ENCODE measurements at regions not wholly inside any gene's neighbourhood (a gene's known extent, or its start where the extent isn't known, plus 50 kb on each side); places are given as distances from the start of the nearest gene placed in this dataset.

- TF ChIP-seq CTCF (conservative IDR thresholded peaks at IDR 0.05; ENCODE audit: low read depth, low read length): no peak
- no peak for TF ChIP-seq EZH2 (IDR thresholded peaks at IDR 0.05; ENCODE audit: borderline replicate concordance, low read depth, low read length, poor library complexity, severe bottlenecking)
Measured at GRCh38 chr7:15905251-15906040, 219.0 kb upstream of the MEOX2 start.

Data from A673 (cell line).